ENCODE measurements at regions not wholly inside any gene's neighbourhood (a gene's known extent, or its start where the extent isn't known, plus 50 kb on each side); places are given as distances from the start of the nearest gene placed in this dataset.
"Not testable (repeated sequence)": the region's sequence is repeated elsewhere in the genome, so short reads cannot be mapped to it uniquely, and the experiment has no call there.

- Histone ChIP-seq H3K27me3 (no peaks in the 10 kb centered on the region), H3K9me3 (no peaks in the 10 kb centered on the region), H3K4me1 (no peaks in the 10 kb centered on the region), H3K36me3 (no peaks in the 10 kb centered on the region), H3K4me3 (no peak overlapping the region), H3K27ac (no peak overlapping the region)
- TF ChIP-seq, protein P1, sequence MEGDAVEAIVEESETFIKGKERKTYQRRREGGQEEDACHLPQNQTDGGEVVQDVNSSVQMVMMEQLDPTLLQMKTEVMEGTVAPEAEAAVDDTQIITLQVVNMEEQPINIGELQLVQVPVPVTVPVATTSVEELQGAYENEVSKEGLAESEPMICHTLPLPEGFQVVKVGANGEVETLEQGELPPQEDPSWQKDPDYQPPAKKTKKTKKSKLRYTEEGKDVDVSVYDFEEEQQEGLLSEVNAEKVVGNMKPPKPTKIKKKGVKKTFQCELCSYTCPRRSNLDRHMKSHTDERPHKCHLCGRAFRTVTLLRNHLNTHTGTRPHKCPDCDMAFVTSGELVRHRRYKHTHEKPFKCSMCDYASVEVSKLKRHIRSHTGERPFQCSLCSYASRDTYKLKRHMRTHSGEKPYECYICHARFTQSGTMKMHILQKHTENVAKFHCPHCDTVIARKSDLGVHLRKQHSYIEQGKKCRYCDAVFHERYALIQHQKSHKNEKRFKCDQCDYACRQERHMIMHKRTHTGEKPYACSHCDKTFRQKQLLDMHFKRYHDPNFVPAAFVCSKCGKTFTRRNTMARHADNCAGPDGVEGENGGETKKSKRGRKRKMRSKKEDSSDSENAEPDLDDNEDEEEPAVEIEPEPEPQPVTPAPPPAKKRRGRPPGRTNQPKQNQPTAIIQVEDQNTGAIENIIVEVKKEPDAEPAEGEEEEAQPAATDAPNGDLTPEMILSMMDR (IDR thresholded peaks at IDR 0.05), result no peak
- TF ChIP-seq POLR2A (IDR thresholded peaks at IDR 0.05), result no peak
- no peak for DNase-seq
Measured at GRCh38 chr11:80925321-80925720, 1484.5 kb upstream of the TENM4 start.

DNA sequence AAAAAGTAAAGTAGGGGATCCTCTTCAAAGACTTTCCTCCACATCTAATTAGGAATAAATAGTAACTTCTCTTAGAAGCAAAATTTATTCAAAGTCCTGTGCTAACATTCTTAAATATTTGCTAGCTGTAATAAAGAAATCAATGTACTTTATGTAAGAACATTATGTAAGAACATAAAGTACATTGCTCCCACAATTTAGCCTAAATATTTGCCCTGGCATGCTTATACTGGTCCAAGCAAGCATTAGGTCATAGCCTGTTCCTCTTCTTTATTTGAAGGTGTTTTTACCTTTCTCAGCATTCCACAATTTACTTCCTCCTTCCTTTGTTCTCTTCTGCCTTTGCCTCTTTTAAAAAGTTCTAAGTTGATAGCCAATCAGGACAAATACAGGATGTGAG lies 1480.5 kb upstream of the TENM4 start:
- not testable (repeated sequence) for H3K4me3 ChIP-seq, H3K27me3 ChIP-seq, H3K9me3 ChIP-seq, H3K4me1 ChIP-seq, H3K36me3 ChIP-seq, DNase-seq, H3K27ac ChIP-seq

DNA sequence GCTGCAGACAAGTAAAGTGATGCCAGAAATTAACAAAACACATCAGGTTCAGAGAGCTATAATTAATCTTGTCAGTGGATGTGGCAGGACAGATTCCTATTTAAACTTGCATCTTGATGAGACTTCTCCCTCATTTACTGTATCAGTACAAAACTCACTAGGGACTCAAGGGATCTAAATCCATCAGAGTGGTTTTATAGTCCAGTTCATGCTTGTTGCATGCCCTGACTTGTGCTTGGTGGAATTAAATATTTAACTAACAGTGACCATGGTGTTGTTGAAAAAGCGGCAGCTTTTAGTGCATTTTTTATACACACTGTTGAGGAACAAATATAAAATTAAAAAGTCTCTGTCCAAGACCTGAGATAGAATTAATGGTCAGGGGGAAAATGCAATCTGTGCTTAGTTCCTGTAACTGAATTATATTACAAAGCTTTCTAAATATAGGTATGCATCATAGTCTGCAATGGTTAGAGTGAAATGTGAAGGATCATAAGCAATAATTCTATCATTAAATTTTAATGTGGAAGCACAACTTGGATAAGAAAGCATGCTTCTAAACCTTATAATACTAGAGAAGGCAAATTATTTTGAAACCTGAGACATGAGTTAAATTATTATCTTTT lies 1475.5 kb upstream of the TENM4 start:
- Histone ChIP-seq H3K4me3 (no peak overlapping the region), H3K27me3 (no peaks in the 10 kb centered on the region), H3K4me1 (no peaks in the 10 kb centered on the region), H3K27ac (no peak overlapping the region), H3K36me3 (no peaks in the 10 kb centered on the region), H3K9me3 (no peaks in the 10 kb centered on the region)
- TF ChIP-seq, protein P1 (IDR thresholded peaks at IDR 0.05), result no peak
- TF ChIP-seq POLR2A (IDR thresholded peaks at IDR 0.05), result no peak
- DNase-seq, result no peak

DNA sequence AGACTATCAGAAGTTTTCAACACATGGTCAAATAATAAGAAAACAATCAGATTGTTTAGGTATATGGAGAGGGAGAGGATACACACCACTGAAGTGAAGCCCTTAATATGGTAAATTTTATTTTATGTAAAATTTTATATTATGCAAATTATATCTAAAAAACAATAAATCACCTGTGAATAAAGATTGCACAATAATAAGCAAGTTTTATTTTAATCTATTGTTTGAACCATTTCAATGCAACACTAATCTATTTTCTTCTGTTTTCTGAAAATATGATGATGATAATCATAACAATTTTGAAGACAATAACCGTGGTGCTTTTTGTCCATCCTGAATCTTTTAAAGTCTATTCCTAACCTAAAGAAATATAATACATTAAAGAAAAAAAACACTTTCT lies 1473.5 kb upstream of the TENM4 start:
- TF ChIP-seq, protein P1 (IDR thresholded peaks at IDR 0.05), result no peak
- TF ChIP-seq POLR2A (IDR thresholded peaks at IDR 0.05), result no peak
- Histone ChIP-seq H3K27me3 (no peaks in the 10 kb centered on the region), H3K36me3 (no peaks in the 10 kb centered on the region), H3K4me3 (no peak overlapping the region), H3K9me3 (no peaks in the 10 kb centered on the region), H3K27ac (no peak overlapping the region), H3K4me1 (no peaks in the 10 kb centered on the region)
- no peak for DNase-seq

GRCh38 chr11:80911666-80912065 lies 1470.8 kb upstream of the TENM4 start:
- H3K9me3 ChIP-seq, result no peaks in the 10 kb centered on the region
- no peaks in the 10 kb centered on the region for H3K4me1 ChIP-seq
- H3K27ac ChIP-seq, result no peak overlapping the region
- H3K4me3 ChIP-seq, result no peak overlapping the region
- no peaks in the 10 kb centered on the region for H3K36me3 ChIP-seq
- DNase-seq, result no peak
- TF ChIP-seq POLR2A (IDR thresholded peaks at IDR 0.05), result no peak
- TF ChIP-seq, protein P1 (IDR thresholded peaks at IDR 0.05), result no peak
- H3K27me3 ChIP-seq, result no peaks in the 10 kb centered on the region

DNA sequence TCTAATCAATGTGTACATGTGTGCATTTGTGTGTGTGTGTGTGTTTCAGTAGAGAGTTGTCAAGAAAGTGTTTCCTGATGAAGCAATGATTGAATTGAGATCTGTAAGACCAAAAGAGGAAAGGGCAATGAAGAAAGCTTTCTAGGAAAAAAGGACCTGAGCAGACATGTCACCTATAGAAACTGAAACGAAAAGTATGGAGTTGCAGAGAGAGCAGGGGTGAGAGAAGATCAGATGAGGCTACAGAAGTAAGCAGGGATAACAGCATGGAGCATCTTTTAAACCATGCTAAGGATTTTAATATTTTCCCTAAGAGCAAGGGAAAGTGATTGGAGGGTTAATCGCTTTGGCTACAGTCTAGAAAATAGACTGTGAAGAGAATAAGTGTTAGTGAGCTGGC lies 1459.4 kb upstream of the TENM4 start:
- H3K36me3 ChIP-seq, result no peaks in the 10 kb centered on the region
- no peak overlapping the region for H3K4me3 ChIP-seq
- no peak for TF ChIP-seq POLR2A (IDR thresholded peaks at IDR 0.05)
- TF ChIP-seq, protein P1 (IDR thresholded peaks at IDR 0.05), result no peak
- no peaks in the 10 kb centered on the region for H3K9me3 ChIP-seq
- DNase-seq, result no peak
- H3K27me3 ChIP-seq, result no peaks in the 10 kb centered on the region
- H3K4me1 ChIP-seq, result no peaks in the 10 kb centered on the region
- H3K27ac ChIP-seq, result no peak overlapping the region

Data from Peyer's patch (tissue), 4 donors.